Right renal pelvis (tissue), 4 donors: ENCODE measurements at regions not wholly inside any gene's neighbourhood (a gene's known extent, or its start where the extent isn't known, plus 50 kb on each side); places are given as distances from the start of the nearest gene placed in this dataset.
"Not testable (repeated sequence)": the region's sequence is repeated elsewhere in the genome, so short reads cannot be mapped to it uniquely, and the experiment has no call there.

ENCODE experiments used
- DNase-seq, 4 donors: peaks; one replicate each; pipeline ENCODE4 v3.0.0-alpha.2; 2013; ENCODE audit warnings: low read depth in 4 of 4, low spot score in 3 of 4, missing footprints in 1 of 4

GRCh38 chr2:239721531-239721930 is 303.6 kb downstream of the NDUFA10 start:
- no peak for DNase-seq

- no peak for DNase-seq
Observed at GRCh38 chr2:239720361-239721360, 304.5 kb downstream of the NDUFA10 start.

DNA sequence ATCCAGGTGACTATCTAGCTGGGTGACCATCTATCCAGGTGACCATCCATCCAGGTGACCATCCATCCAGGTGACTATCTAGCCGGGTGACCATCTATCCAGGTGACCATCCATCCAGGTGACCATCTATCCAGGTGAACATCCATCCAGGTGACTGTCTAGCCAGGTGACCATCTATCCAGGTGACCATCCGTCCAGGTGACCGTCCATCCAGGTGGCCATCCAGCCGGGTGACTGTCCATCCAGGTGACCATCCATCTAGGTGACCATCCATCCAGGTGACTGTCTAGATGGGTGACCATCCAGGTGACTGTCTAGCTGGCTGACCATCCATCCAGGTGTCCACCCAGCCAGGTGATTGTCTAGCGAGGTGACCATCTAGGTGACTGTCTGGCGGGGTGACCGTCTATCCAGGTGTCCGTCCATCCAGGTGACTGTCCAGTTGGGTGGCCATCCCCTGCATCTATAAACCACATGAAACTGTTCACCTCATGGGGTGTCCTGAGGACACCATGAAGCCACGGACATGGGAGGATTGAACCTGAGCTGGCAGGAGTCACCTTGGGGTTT is 305.3 kb downstream of the NDUFA10 start:
- no peak for DNase-seq

DNA sequence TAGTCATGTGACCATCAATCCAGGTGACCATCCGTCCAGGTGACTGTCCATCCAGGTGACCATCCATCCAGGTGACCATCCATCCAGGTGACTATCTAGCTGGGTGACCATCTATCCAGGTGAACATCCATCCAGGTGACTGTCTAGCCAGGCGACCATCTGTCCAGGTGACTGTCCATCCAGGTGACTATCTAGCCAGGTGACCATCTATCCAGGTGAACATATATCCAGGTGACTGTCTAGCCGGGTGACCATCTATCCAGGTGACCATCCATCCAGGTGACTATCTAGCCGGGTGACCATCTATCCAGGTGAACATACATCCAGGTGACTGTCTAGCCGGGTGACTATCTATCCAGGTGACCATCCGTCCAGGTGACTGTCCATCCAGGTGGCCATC is 306.2 kb downstream of the NDUFA10 start:
- not testable (repeated sequence) for DNase-seq

GRCh38 chr2:239717706-239718105 is 307.4 kb downstream of the NDUFA10 start:
- no peak for DNase-seq

GRCh38 chr2:239717319-239717675 is 307.8 kb downstream of the NDUFA10 start:
- DNase-seq, result no peak

DNA sequence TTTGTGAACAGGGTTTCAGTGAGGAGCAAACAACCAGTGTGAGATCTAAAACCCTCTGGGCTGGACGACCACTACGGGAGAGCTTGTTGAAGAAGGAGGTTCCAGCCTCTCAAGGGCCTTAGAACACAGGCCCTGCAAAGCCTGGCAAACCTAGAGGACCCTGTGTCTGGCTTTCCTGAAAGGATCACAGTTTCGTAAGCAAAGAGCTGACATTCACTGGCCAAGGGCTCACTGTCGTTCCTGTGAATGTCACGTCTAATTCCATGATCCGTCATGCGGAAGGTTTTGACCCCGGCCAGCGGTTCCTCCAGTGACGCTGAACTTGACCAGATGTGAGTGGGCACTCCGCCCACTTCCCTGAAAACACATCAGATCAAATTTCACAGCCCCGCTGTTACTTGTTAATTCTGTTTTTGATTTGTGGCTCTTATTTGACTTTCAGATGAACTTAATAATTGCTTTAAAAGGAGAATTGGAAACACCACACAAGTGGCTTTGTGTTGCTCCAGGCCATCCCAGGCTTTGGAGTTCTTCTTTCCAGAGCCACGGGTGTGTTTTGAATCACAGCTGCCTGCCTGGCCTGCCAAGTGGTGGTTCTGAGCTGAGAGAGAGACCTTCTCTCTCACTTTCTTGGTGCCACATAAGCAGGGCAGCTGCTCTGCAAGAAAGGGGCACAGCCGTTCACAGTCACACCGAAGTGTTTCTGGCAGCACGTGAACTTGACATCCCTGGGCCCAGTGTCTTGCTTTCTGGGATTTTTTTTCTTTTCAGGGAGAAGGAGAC is 308.4 kb downstream of the NDUFA10 start:
- peak in 1 of 4 donors; percentile 46 for DNase-seq

GRCh38 chr2:239716009-239716408 is 309.1 kb downstream of the NDUFA10 start:
- DNase-seq, result no peak

DNA sequence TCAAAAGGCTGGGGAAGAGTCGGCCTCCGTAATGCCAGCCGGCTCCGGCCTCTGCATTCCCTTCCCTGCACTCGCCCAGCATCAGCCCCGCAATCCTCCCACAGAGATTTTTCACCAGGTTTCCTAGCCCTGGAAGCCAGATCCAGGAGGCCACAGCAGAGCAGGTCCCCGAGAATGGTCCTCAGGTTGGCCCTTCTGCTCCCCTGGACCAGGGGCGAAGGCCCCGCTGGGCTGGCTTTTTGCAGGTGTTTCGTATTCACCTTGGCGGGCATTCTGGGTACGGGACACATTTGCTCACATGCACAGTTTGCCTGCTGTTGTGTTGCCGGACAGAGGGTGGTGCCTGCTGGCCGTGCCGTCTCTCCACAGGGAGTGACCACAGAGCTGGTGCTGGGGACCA is 309.5 kb downstream of the NDUFA10 start:
- no peak for DNase-seq

- DNase-seq, result no peak
Observed at GRCh38 chr2:239715202-239715601, 309.9 kb downstream of the NDUFA10 start.

DNA sequence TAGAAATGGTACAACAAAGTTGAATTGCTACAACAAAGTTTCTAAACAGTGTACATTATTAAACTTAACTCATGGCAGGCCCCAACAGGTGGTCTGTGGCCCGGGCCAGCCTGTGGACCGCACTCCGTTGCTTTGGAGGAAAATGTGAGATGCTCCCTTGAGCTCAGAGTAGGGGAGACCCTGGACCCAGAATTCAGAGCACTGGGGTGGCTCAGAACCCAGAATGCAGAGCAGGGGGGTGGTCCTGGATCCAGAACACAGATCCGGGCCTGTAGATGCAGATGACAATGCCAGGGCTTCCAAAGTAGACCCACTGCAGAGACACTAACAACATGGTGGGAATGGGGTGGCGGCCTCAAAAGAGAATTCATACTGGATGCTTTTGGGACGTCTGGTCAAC is 311.0 kb downstream of the NDUFA10 start:
- DNase-seq, result no peak

DNA sequence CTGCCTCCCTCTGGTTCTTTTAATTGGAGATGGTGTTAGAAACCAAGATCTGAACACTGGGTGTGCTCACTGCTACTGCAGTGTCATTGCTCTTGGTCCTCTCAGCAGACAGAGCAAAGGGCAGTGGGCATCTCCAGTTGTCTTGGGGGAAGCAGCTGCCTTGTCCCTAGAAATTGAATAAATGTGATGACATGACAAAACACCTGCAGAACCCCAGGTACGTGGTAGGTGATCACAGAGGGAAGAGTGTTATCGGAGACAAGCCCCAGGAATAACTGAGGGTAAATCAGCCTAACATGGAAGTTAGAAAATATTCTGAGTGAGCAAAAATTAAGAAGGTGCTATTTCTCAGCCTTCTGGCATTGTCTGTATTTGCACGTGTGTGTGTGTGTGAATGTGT is 311.9 kb upstream of the HDAC4 start:
- no peak for DNase-seq

GRCh38 chr2:239711911-239712570 is 311.2 kb upstream of the HDAC4 start:
- DNase-seq, result no peak

DNA sequence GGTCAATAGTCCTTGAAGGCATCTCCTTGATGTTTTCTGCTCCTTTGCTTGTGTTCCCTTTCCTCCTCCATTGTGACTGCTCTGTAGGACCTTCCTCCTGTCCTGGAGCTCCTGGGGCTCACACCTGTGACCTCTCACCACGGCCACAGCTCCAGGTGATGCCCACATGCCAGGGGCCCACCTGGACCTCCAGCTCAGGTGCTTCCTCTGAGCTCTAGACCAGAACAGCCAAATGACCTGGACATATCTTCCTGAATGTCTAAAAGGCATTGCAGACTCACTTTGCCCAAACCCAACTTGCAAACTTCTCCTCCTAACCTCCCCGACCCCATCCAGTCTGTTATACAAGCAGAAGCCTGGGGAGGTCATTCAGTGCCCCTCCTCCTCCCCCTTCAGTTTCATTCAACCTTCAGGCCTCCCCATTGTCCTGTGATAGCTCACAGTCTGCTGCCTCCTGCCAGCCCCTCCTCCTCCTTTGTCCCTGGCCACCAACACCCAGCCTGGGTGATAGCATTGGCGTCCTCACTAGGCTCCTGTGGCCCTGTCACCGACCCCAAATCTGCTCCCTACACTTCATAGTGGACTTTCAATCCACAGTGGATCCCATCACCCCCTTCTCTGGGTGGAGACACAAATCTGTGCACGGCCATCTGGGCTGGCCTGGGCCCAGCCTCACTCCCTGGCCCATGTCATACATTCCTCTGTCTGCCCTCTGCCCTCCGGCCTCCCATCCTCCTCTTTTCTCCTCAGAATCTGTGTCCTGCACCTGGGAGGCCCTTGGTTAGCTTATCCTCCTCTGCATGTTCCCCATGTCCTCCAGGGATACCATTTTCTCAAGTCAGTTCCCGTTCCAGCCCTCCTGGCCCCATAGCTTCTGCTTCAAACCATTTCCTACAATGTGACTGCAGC is 310.4 kb upstream of the HDAC4 start:
- no peak for DNase-seq

DNA sequence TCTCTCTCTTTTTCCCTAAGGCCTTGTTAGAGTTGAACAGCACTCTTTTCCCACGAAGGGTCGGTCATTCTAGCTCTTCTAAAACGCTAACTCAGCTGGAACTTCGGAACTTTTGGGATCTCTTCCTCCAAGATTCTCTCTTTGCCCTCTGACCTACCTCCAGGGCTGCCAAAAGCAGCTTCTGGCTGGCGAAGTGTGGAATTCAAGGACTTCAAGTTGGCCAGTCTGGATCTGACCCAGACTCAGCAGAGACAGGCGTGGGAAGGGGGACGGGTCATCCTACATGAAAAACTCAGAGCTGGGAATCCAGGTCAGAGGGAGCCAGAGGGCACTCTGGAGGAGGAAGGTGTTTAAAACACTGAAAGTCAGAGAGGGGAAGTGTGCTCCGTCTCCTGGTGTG is 305.5 kb upstream of the HDAC4 start:
- DNase-seq, result no peak

DNA sequence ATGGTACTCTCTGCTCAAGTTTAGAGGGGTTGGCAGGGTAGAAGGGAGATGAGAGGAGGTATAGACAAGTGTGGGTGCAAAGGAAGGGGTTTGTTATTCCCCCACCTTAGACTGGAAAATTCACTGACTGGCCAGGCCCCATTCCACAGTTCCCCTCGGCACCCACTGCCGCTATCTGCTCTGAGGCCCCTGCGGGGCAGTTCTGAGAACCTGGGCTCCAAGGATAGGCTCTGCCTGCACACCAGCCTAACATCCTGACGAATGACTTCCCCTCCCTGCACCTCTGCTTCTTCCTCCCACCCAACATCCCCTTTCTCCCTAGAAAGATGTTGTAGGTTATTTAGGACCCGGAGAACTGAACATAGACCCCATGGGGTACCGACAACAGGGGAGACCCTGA is 303.9 kb upstream of the HDAC4 start:
- no peak for DNase-seq

GRCh38 chr2:239703834-239704233 is 303.0 kb upstream of the HDAC4 start:
- no peak for DNase-seq

DNA sequence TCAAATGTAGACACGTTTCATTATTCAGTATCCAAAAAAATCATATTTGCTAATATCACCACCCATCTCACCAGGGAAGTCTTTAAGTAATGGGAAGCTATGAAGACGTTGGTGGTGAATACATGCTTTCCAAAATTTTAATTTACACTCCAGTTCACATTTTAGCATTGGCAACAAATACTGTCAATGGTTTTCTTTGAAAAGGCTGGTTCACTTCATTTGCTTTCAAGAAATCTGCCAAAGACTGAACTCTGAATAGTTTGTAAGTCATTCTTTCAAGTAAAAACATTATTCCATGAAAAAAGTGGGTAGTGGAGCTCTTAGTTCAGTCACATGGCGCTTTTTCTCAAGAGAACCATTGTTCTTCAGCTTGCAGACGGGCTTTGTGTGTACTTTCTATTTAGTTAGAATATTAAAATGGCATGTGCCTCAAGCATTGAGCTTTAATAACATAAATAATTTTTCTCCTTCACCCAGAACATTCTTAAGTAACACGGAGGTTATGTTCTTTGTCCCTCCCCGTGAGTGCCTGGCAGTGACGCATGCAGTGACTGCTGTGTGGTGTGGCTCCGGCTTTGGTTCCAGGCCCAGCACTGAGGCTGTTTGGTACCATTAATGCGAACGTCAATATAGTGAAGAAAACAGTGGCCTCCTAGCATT is 300.0 kb upstream of the HDAC4 start:
- DNase-seq, result no peak
